ENCODE measurements at regions not wholly inside any gene's neighbourhood (a gene's known extent, or its start where the extent isn't known, plus 50 kb on each side); places are given as distances from the start of the nearest gene placed in this dataset.

- Mint-ChIP-seq H3K36me3 (ENCODE audit: low read depth) (no peaks in the 10 kb centered on the region), H3K4me1 (ENCODE audit: low read depth) (no peaks in the 10 kb centered on the region)
- DNase-seq = no peak
These were observed 406.9 kb upstream of the NMUR2 start for GRCh38 chr5:152811988-152812387.

DNA sequence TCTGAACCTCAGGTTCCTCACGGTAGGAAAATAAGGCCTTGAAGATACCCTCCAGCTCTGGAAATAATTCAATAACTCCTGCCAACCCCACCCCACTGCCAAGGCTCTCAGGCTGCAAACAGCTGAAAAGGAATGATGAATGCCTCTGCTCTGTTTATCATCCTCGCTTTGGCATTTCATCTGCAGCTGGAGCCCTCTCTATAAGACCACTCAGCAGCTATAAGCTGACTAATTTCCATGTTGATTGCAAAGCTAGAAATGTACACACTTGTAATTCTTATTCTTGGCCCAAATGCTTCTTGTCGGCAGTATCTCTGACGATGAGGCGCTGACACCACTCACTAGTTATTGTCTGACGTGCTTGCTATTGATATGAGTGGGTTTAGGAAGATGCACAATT, 408.4 kb upstream of the NMUR2 start:
- H3K36me3 Mint-ChIP-seq (ENCODE audit: low read depth) = no peaks in the 10 kb centered on the region
- H3K4me1 Mint-ChIP-seq (ENCODE audit: low read depth) = no peaks in the 10 kb centered on the region
- H3K9me3 Mint-ChIP-seq = peaks cover 20% of the 10 kb centered on the region
- TF ChIP-seq, protein P1, sequence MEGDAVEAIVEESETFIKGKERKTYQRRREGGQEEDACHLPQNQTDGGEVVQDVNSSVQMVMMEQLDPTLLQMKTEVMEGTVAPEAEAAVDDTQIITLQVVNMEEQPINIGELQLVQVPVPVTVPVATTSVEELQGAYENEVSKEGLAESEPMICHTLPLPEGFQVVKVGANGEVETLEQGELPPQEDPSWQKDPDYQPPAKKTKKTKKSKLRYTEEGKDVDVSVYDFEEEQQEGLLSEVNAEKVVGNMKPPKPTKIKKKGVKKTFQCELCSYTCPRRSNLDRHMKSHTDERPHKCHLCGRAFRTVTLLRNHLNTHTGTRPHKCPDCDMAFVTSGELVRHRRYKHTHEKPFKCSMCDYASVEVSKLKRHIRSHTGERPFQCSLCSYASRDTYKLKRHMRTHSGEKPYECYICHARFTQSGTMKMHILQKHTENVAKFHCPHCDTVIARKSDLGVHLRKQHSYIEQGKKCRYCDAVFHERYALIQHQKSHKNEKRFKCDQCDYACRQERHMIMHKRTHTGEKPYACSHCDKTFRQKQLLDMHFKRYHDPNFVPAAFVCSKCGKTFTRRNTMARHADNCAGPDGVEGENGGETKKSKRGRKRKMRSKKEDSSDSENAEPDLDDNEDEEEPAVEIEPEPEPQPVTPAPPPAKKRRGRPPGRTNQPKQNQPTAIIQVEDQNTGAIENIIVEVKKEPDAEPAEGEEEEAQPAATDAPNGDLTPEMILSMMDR (IDR thresholded peaks at IDR 0.05) = no peak
- no peak for DNase-seq
- H3K4me3 Mint-ChIP-seq = no peak overlapping the region
- no peaks in the 10 kb centered on the region for H3K27me3 Mint-ChIP-seq (ENCODE audit: insufficient read depth)
- no peak overlapping the region for H3K27ac Mint-ChIP-seq

More at GRCh38 chr5:152811988-152812387, 406.9 kb upstream of the NMUR2 start:
- Mint-ChIP-seq H3K9me3 (peaks cover 20% of the 10 kb centered on the region), H3K4me3 (no peak overlapping the region), H3K27ac (no peak overlapping the region), H3K27me3 (ENCODE audit: insufficient read depth) (no peaks in the 10 kb centered on the region)
- TF ChIP-seq, protein P1 (IDR thresholded peaks at IDR 0.05) = no peak

DNA sequence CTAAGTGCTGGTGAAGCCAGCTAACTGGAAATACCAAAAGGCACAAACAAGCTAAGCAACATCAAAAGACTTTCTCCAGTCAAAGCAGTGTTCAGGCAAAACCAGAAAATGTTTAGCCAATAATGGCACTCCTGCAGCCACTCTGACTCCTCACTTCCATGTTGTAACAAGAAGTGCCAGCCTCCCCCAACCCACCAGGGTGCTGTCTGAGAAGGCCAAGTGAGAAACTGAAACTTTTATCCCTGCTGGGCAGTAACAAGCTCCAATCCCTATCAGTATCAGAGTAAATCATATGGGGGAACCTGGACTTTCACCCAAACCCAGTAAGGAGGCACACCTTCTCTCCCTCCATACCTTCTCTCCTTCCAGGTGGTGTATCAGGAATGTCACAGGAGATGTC, 414.8 kb upstream of the NMUR2 start:
- H3K27me3 Mint-ChIP-seq (ENCODE audit: insufficient read depth) = no peaks in the 10 kb centered on the region
- H3K4me1 Mint-ChIP-seq (ENCODE audit: low read depth) = no peaks in the 10 kb centered on the region
- H3K27ac Mint-ChIP-seq = no peak overlapping the region
- no peaks in the 10 kb centered on the region for H3K36me3 Mint-ChIP-seq (ENCODE audit: low read depth)
- DNase-seq = no peak
- no peak overlapping the region for H3K4me3 Mint-ChIP-seq
- H3K9me3 Mint-ChIP-seq = peaks cover 10% of the 10 kb centered on the region
- TF ChIP-seq, protein P1 (IDR thresholded peaks at IDR 0.05) = no peak

DNA sequence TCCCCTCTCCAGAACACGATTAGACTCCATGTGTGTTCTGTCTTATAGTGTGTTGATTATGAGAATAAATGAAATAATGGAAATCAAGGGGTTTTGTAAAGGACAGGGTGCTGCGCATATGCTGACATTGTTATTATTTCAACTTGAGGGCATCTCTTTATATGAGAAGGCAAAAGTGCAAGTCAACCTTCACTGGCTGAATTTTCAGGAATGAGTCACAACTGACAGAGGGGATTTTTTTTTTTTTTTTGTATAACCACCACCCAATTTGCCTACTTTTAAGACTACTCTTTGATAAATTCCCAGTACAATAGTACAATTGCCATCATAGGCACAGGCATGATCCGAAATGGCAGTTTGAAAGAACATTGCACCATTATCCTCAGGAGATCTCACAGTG, 419.2 kb upstream of the NMUR2 start:
- DNase-seq = no peak
- peaks cover 35% of the 10 kb centered on the region for H3K9me3 Mint-ChIP-seq
- no peak overlapping the region for H3K27ac Mint-ChIP-seq
- H3K27me3 Mint-ChIP-seq (ENCODE audit: insufficient read depth) = no peaks in the 10 kb centered on the region
- TF ChIP-seq, protein P1 (IDR thresholded peaks at IDR 0.05) = no peak
- no peak overlapping the region for H3K4me3 Mint-ChIP-seq
- H3K36me3 Mint-ChIP-seq (ENCODE audit: low read depth) = no peaks in the 10 kb centered on the region
- no peaks in the 10 kb centered on the region for H3K4me1 Mint-ChIP-seq (ENCODE audit: low read depth)

DNA sequence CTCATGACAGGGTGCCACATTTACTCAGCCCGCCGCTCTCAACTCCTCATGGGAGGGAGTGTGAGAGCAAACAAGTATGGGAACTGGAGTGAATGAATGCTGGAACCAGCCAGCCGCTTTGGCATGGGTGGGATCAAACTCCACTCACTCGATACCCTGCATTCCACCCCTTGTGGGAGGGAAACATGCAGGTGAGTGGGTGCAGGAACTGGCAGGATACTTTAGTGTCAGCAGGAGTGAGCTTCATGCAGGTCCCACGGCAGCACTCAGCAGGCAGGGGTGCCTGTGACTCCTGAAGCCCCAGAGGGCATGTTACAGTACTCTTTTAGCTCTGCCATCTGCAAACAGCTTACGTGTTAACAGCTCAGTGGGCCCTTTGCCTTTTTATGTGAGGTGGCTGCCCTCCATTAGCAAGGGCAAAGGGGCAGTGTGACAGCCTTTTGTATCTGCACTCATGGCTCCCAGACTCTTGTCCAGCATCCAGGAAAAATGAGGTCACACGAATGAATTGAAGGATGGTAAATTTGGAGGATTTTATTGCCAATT, 433.2 kb upstream of the NMUR2 start:
- TF ChIP-seq, protein P1 (IDR thresholded peaks at IDR 0.05) = no peak
- peaks cover 31% of the 10 kb centered on the region for H3K9me3 Mint-ChIP-seq
- DNase-seq = no peak
- no peaks in the 10 kb centered on the region for H3K36me3 Mint-ChIP-seq (ENCODE audit: low read depth)
- no peaks in the 10 kb centered on the region for H3K27me3 Mint-ChIP-seq (ENCODE audit: insufficient read depth)
- H3K4me1 Mint-ChIP-seq (ENCODE audit: low read depth) = no peaks in the 10 kb centered on the region
- no peak overlapping the region for H3K4me3 Mint-ChIP-seq
- H3K27ac Mint-ChIP-seq = no peak overlapping the region

- Mint-ChIP-seq H3K27ac (no peak overlapping the region), H3K4me1 (ENCODE audit: low read depth) (no peaks in the 10 kb centered on the region), H3K36me3 (ENCODE audit: low read depth) (no peaks in the 10 kb centered on the region), H3K27me3 (ENCODE audit: insufficient read depth) (no peaks in the 10 kb centered on the region), H3K4me3 (no peak overlapping the region), H3K9me3 (peaks cover 8% of the 10 kb centered on the region)
- TF ChIP-seq, protein P1 (IDR thresholded peaks at IDR 0.05) = no peak
- DNase-seq = no peak
These were observed 439.6 kb upstream of the NMUR2 start for GRCh38 chr5:152844713-152845112.

Data from HFFc6 (cell line).